ENCODE measurements at regions not wholly inside any gene's neighbourhood (a gene's known extent, or its start where the extent isn't known, plus 50 kb on each side); places are given as distances from the start of the nearest gene placed in this dataset.

DNA sequence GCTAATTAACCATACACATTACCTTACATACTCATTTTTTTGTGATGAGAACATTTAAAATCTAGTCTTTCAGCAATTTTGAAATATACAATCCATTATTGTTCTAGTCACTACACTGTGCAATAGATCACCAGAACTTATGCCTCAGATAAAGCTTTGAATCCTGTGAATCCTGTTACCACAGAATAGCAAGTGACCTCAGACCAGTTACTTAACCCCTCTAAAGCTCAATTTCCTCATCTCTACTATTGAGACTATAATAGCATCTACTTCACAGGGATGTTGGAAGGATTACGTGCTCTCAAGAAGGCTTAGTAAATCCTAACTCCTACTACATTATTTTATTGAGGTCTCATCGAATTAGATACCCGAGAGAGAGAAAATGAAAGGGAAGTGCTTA, 60.2 kb upstream of the PIP5K1B start:
- intact Hi-C loops (cut with micrococcal nuclease) = loop anchor here (10.0 kb wide), 1 partner anchor 60 kb away; no protein-coding TSS in a partner anchor

DNA sequence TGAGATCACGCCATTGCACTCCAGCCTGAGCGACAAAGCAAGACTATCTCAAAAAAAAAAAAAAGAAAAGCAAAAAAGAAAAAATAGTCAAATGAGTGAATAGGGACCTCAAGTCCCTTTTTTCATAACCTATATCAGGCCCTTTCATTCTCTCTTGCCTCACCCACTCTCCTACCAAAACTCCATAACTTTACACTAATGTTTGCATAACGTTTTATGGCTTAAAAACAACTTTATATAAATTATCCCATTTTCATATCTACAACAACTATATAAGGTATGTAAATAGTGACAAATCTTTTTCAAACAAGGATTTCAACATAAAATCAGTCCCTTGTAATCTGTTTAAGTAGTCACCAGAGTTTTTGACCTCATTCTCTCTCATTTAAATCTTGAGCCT, 56.9 kb upstream of the PIP5K1B start:
- intact Hi-C loops (cut with micrococcal nuclease) = loop anchor here (10.0 kb wide), 1 partner anchor 63 kb away; no protein-coding TSS in a partner anchor

DNA sequence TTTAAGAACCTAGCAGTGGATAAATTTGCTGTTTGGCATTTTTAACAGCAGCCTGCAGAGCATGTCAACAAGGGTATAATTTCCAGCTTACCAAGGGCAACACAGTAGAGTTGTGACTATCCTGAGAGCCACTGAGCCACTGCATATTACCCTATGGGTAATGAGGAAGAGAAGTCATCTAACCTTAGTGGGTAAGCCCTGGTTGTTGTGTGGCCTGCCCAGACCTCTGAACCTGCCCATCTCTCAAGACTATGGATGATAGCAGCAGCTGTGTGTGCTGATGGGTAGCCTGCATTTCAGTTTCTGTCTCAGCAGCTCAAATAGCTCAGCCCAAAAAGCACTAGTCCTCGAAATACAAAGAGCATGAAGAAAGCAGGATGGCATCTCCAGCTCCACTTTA, 56.1 kb upstream of the PIP5K1B start:
- intact Hi-C loops (cut with micrococcal nuclease) = loop anchor here (10.0 kb wide), 1 partner anchor 64 kb away; no protein-coding TSS in a partner anchor

DNA sequence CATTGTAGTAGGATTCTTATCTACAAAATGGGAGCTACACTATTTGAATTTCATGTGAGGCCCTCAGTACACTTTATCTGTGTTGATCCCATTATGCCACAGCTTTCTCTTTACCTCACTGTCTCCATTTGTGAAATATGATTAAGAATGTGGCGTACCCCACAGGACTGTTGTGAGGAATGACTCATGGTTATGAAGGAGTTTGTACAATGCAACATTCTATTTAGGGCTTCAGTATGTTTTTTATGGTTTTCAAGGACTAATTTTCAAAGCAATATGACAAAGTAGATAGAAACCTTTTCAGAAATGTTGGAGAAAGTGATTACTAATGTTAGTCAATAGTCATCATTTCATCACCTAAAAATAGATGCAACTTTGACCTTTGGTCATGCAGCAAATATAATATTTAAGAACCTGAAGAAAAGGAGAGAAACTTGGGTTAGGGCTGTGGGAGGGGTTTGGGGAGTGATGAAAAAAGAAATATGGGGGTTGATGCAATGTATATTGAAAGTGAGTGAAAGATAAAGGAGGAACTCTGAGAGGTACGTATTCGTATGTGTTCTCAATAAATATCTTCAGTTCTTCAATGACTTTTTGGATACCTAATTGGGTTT, 53.7 kb upstream of the PIP5K1B start:
- intact Hi-C loops (cut with micrococcal nuclease) = loop anchor here (5.0 kb wide), 1 partner anchor 44 kb away; no protein-coding TSS in a partner anchor

DNA sequence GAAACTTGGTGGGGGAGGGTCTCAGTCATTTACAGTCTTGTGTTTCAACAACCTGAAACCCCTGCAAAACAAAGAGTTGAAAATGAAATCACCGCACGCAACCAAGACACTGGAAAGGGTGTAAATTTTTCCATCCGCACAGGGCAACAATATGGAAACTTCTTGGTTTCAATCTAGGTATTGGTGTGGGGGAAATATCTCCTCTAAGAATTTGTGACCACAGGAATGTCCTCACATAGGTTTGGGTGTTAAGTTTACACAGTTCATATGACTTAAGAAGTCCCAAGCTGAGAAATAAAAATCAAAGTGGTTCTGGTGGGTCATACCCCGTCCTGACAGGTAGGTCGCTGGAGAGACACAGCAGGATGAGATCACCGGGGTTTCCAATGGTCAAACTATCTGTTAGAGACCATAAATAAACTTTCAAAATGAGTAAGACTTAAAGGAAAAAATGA, 51.9 kb upstream of the PIP5K1B start:
- intact Hi-C loops (cut with micrococcal nuclease) = loop anchor here (2.0 to 5.0 kb wide), 2 partner anchors 30 to 46 kb away; no protein-coding TSS in a partner anchor

DNA sequence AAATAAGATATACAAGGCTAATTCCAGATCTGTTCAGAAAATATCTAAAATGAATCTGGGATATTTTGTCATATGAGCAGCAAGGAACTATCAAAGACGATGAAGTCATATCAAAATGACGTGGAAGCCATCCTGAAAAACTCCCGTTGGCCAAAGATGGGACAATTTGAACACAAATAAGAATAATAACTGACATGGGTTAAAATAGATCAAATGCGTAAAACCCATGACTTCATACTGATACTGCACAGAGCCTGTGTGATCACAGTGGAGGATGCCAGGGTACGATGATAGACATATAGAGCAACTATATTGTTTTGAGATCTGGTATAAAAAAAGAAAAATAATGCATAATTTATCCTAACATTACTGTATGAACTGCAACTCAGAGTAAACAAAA, 51.0 kb upstream of the PIP5K1B start:
- intact Hi-C loops (cut with micrococcal nuclease) = loop anchor here (5.0 kb wide), 1 partner anchor 47 kb away; no protein-coding TSS in a partner anchor
